GM21528 (cell line): ENCODE measurements at regions not wholly inside any gene's neighbourhood (a gene's known extent, or its start where the extent isn't known, plus 50 kb on each side); places are given as distances from the start of the nearest gene placed in this dataset.
"Not testable (repeated sequence)": the region's sequence is repeated elsewhere in the genome, so short reads cannot be mapped to it uniquely, and the experiment has no call there.

Experiments used
- ATAC-seq: cut with Tn5 transposase; IDR thresholded peaks from one replicate; pipeline ENCODE4 v1.9.1; 2021; ENCODE audit warnings: mild to moderate bottlenecking, moderate library complexity; ENCODE audit not compliant: unreplicated experiment, low FRiP score

DNA sequence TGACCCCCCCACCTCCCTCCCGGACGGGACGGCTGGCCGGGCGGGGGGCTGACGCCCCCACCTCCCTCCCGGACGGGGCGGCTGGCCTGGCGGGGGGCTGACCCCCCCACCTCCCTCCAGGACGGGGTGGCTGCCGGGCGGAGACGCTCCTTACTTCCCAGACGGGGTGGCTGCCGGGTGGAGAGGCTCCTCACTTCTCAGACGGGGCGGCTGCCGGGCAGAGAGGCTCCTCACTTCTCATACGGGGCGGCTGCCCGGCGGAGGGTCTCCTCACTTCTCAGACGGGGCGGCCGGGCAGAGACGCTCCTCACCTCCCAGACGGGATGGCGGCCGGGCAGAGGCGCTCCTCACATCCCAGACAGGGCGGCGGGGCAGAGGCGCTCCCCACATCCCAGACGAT is 84.7 kb downstream of the OR2B2 start:
- ATAC-seq = not testable (repeated sequence)

DNA sequence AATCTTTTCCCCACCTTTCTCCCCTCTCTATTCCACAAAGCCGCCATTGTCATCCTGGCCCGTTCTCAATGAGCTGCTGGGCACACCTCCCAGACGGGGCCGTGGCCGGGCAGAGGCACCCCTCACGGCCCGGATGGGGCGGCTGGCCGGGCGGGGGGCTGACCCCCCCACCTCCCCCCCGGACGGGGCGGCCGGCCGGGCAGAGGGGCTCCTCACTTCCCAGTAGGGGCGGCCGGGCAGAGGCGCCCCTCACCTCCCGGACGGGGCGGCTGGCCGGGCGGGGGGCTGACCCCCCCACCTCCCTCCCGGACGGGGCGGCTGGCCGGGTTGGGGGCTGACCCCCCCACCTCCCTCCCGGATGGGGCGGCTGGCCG is 85.6 kb downstream of the OR2B2 start:
- not testable (repeated sequence) for ATAC-seq

DNA sequence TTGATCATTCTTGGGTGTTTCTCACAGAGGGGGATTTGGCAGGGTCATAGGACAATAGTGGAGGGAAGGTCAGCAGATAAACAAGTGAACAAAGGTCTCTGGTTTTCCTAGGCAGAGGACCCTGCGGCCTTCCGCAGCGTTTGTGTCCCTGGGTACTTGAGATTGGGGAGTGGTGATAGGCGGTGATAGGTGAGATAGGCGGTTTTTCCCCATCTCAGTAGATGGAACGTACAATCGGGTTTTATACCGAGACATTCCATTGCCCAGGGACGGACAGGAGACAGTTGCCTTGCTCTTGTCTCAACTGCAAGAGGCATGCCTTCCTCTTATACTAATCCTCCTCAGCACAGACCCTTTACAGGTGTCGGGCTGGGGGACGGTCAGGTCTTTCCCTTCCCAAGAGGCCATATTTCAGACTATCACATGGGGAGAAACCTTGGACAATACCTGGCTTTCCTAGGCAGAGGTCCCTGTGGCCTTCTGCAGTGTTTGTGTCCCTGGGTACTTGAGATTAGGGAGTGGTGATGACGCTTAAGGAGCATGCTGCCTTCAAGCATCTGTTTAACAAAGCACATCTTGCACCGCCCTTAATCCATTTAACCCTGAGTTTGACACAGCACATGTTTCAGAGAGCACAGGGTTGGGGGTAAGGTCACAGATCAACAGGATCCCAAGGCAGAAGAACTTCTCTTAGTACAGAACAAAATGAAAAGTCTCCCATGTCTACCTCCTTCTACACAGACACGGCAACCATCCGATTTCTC is 86.2 kb downstream of the OR2B2 start:
- ATAC-seq = not testable (repeated sequence)

DNA sequence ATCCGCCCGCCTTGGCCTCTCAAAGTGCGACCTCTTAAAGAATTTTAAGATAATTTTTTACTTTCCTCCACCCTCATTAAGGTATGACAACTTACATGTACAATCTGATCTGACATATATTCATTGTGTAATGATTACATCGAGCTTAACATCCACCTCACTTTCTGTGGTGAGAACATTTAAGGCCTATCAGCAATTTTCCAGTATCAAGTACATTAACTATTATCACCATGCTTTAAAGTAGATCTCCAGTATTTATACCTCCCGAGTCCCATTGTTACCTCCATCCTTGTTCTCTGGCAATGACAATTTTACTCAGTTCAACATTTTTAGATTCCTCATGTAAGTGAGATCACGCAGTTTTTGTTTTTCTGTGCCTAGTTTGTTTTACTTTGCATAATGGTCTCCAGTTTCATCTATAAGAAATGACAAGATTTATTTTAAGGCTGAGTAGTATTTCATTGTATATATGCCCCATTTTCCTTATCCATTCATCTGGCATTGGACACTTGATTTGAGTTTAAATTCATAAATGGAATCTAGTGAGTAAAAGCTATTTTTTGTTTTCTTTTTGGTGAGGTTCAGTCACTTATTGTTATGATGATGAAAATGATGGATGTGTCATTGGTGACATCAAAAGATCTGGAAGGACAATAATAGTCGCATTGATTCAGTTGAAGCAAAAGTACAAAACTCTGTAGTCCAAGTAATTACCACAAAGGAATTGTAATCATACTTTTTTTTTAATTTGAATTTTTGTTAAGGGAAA is 87.0 kb downstream of the OR2B2 start:
- ATAC-seq = no peak

DNA sequence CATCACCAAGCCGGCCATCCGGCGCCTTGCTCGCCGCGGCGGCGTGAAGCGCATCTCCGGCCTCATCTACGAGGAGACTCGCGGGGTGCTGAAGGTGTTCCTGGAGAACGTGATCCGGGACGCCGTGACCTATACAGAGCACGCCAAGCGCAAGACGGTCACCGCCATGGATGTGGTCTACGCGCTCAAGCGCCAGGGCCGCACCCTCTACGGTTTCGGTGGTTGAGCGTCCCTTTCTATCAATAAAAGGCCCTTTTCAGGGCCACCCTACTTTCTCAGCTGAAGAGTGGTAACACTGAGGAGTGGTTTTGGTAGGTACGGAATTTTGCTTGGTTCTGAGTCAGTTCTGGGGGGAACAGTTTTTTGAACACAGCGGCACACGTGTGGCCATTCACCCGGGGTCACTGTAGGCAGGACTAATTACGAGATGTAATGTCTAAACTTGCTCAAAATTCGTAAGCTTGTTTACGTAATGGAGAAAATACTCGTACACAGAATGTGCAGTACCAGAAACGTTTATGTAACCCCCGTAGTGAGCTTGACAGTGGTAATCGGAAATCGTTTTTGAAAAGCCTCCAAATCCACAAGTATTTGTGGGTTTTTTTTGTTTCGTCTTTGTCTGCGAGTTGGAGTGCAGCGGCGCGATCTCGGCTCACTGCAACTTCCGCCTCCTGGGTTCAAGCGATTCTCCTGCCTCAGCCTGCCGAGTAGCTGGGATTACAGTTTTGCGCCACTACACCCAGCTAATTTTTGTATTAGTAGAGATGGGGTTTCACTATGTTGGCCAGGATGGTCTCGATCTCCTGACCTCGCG is 87.8 kb downstream of the OR2B2 start:
- peak; percentile 70 for ATAC-seq

DNA sequence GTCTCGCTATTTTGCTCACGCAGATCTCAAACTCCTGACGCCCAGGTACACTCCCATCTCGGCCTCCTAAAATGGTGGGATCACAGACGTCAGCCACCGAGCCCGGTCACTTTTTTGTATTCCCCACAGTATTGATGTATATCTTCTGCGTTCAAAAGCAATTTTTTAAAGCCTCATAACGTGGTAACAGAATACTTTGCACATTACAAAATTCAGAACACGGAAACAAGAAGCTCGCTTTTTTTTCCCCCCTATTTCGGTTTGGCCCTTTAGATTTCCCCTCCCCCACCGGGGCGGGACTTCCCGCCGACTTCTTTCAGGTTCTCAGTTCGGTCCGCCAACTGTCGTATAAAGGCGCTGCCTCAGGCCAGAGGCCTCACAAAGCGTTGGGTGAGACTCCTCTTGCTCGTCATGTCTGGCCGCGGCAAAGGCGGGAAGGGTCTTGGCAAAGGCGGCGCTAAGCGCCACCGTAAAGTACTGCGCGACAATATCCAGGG is 88.4 kb downstream of the OR2B2 start:
- ATAC-seq = peak; percentile 83

DNA sequence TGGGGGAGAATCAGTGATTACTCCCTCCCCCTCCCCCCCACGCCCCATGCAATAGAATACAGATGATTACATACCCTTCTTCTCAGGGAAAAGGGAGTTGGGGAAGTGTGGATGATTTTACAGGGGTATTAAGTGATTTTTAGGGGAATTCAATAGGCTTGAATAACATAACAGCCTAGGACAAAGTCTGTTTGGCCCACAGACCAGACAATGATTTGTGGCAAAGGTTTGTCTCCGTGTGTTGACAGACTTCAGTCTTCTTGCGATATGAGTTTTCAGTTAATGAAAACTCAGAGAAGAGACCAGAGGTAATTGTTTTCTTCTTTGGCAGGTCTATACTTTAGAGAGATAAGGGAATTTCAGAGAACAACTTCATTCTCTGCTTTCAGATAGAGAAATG is 95.3 kb downstream of the OR2B2 start:
- no peak for ATAC-seq

DNA sequence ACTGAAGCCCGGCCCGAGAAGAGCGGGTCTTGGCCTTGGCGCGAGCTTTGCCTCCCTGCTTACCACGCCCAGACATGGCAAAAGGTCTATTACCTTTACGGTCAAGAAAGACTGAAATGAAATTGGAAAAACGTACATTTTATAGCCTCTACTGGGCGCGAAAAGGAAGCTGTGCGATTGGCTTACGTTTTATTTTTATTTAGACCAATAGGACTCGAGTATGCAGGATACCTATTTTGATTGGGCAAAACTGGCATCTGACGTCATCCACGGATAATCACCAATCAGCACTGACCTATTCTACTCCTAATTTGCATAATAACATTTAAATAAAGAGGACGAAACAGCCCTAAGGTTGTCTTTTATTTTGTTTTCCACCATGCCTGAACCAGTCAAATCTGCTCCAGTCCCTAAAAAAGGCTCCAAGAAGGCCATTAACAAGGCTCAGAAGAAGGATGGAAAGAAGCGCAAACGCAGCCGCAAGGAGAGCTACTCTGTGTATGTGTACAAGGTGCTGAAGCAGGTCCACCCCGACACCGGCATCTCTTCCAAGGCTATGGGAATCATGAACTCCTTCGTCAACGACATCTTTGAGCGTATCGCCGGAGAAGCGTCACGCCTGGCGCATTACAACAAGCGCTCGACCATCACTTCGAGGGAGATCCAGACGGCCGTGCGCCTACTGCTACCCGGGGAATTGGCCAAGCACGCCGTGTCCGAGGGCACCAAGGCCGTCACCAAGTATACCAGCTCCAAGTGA is 97.4 kb downstream of the OR2B2 start:
- ATAC-seq = peak; percentile 56

DNA sequence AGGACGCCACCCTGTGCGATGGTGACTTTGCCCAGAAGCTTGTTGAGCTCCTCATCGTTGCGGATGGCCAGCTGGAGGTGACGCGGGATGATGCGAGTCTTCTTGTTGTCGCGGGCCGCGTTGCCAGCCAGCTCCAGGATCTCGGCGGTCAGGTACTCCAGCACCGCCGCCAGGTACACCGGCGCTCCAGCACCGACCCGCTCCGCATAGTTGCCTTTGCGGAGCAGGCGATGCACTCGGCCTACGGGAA is 97.9 kb downstream of the OR2B2 start:
- peak; percentile 15 for ATAC-seq

DNA sequence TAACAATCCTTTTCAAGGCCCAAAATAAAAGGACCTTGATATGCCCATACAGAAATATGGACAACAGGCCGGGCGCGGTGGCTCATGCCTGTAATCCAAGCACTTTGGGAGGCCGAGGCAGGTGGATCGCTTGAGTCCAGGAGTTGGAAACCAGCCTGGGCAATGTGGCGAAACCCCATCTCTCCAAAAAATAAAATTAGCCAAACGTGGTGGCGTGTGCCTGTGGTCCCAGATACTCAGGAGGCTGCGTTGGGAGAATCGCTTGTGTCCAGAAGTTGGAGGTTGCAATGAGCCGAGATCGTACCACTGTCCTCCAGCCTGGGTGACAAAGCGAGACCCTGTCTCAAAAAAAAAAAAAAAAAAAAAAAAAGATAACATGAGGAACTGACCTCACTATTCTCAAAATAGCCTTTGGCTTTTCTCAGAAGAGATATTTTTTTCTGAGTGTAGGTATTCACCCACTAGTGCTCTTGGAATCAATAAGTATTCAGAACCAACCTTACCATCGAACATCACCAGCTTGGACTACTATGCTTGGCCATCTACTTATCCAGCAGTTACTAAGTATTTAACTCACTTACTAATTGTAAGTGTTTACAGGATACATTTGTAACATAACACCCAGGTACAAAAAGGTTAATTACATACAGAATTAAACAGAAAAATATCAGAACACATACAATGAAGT is 99.2 kb downstream of the OR2B2 start:
- ATAC-seq = no peak

DNA sequence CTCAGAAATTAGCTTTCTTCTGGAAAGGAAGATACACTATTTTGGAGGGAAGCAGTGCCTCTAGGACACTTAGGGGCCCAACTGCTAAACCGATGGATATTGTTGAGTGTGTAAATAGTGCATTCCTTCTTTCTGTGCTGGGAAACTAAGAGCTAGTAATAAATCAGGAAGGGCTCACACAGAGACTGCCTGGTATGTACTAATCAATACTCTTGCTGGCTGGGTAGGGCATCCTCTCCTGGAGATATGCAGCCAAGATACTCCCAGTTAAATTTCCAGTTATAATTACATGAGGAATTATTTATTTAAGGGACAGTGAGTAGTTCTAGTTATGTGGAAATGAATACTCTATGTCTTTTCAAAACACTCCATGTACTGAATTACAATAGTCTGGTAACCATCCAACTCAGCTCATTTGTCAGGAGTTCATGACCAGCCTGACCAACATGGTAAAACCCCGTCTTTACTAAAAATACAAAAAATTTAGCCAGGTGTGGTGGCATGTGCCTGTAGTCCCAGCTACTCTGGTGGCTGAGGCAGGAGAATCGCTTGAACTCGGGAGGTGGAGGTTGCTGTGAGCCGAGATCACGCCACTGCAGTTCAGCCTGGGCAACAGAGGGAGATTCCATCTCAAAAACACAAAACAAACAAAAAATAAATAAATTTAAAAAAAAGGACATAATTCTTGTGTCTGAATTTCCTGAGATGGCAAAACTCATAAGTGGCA is 100.0 kb downstream of the OR2B2 start:
- no peak for ATAC-seq

DNA sequence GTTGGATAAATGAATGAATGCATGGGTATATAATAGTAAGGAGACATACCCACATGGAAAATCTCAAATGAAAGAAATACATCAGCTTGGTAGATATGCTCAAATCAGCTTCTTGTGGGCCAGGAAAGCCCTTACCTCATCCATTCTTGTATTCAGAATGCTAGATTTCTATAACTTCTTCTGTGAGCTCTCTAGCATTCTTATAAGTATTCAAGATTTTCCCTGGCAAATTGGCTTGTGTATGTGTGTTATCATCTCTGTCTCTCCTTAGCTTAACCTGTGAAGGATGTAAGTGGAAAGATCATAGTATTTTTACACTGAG is 100.8 kb downstream of the OR2B2 start:
- ATAC-seq = no peak

DNA sequence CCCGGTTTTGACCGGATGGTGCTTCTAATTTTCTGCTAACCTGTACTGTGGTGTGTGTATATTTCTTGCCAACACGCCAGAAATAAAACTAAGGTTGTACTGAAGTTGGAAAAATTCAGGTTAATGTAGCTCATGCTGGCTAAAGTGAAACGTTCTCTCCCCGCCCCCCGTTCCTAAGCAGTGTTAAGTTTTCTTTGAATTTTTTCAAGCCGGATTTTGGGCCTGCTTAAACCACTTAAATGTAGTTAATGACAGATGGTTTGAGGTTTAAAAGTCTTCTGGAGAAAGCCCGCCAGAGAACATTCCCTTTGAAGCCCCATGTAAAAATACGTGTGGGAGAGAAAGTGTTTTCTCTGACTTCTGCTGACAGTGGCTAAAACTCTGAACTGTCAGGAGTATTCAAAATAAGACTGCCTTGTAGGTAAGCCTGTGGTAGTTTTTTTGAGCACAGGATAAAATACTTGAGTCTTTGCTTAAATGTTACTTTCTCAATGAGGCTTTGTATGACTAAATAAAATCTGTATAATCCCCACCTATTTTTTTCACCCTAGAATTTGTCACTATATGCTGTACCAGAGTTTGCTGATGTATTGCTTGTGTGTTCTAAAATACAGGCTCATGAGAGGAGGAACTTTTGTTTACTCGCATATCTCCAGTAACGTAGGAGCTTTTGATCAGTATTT is 101.3 kb downstream of the OR2B2 start:
- ATAC-seq = no peak

DNA sequence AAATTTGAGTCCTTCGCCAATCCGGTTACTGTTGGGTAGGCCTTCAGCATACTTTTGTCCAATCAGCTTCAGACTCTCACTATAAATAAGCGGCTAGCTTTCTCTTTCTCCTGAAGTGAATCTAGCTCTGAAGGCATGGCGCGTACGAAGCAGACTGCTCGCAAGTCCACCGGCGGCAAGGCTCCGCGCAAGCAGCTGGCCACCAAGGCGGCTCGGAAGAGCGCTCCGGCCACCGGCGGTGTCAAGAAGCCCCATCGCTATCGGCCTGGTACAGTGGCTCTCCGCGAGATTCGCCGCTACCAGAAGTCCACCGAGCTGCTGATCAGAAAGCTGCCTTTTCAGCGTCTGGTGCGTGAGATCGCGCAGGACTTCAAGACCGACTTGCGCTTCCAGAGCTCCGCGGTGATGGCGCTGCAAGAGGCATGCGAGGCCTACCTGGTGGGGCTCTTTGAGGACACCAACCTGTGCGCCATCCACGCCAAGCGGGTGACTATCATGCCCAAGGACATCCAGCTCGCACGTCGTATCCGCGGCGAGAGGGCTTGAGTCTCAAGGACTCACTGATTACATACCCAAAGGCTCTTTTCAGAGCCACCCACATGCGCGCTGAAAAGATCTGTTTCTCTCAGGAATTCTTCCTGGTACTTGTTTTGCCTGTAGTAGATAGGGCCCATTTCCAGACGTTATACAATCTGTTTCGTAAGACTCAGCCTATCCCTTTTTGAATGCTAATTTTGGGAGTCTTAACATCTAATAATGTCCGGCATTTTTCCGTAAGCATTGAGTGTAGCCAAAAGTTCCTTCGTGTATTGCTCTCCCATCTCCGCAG is 102.0 kb downstream of the OR2B2 start:
- ATAC-seq = peak; percentile 38

DNA sequence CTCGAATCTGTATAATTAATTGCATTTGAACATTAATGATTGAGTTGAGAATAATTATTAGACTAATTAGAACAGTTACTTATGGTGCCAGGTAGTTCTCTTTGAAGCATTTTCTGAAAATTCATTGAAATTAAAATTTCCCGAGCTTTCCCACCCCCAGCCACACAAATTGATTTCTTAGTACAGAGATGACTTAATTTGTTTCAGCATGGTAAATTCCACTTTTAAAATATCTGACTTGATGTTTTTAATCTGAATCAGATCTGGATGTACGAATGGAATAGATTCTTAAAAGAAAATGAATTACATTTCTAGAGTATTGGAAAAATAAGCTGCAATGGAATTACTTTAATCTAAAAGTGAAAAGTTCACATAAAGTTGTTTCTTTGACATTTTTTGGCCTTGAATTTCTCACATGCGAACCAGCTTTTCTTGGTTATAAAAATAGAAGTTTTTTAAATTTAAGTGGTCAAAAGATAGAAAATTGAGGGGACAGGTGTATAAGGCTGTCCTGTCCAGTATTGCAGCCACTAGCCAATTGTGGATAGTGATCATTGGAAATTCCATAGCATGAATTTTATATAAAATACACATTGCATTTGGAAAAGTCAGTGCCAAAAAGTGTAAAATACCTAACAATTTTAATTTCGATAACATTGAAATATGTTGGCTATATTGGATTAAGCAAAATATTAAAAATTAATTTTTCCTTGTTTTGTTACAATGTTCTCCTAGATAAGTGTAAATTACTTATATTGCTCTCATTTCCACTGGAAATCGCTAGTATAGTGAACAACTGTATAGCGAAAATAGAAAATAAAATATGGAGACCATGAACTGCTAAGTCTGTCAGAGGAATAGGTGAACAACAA is 102.9 kb downstream of the OR2B2 start:
- no peak for ATAC-seq

DNA sequence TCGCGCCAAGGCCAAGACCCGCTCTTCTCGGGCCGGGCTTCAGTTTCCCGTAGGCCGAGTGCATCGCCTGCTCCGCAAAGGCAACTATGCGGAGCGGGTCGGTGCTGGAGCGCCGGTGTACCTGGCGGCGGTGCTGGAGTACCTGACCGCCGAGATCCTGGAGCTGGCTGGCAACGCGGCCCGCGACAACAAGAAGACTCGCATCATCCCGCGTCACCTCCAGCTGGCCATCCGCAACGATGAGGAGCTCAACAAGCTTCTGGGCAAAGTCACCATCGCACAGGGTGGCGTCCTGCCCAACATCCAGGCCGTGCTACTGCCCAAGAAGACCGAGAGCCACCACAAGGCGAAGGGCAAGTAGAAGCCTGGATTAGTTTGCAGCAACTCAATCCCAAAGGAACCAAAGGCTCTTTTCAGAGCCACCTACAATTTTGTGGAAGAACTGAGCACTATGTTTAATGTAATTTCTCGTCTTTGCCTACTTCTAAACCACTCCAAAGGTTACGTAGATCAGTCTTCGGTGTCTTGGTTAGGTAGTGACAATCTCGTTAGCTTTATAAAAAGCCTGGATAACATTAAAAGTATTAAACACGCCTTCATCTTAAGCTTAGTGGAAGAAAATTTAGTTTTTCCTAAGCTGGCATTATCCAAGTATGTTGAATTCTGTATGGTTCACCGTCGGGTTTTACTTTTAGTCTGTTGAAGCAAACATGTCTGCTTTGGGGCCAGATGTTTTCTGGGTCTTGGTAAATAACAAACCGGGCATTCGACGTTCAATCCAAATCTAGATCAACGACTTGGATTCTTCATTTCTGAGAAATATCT is 103.7 kb downstream of the OR2B2 start:
- peak; percentile 6 for ATAC-seq
